Endothelial cell of umbilical vein (primary cell): ENCODE measurements at regions not wholly inside any gene's neighbourhood (a gene's known extent, or its start where the extent isn't known, plus 50 kb on each side); places are given as distances from the start of the nearest gene placed in this dataset.

Experiments
- CTCF ChIP-seq, 2 donors: IDR thresholded peaks; 1 replicate in 1 of 2; 2 replicates in 1 of 2; pipeline ENCODE4 v1.5.1; 2011; ENCODE audit warnings: low read length in 2 of 2, mild to moderate bottlenecking in 2 of 2, moderate library complexity in 2 of 2, control low read depth in 1 of 2, inconsistent platforms in 1 of 2, low read depth in 1 of 2; ENCODE audit not compliant: insufficient read depth in 1 of 2; ENCODE audit errors: extremely low read depth in 1 of 2
- EZH2 ChIP-seq: IDR thresholded peaks from 2 replicates; pipeline ENCODE4 v1.6.1; 2012; ENCODE audit warnings: borderline replicate concordance, low read depth, mild to moderate bottlenecking, moderate library complexity, low read length, inconsistent platforms; ENCODE audit not compliant: severe bottlenecking
- FOS ChIP-seq: IDR thresholded peaks from 2 replicates; pipeline ENCODE4 v1.6.1; 2011; ENCODE audit warnings: mild to moderate bottlenecking, low read length, moderate library complexity, borderline replicate concordance; ENCODE audit not compliant: insufficient read depth
- MAX ChIP-seq: IDR thresholded peaks from 2 replicates; pipeline ENCODE4 v1.6.1; 2011; ENCODE audit not compliant: insufficient read depth, insufficient read length
- POLR2A ChIP-seq: IDR thresholded peaks from 2 replicates; pipeline ENCODE4 v1.6.1; 2012; ENCODE audit warnings: low read depth, mild to moderate bottlenecking, control low read depth, low read length
- POLR2AphosphoS5 ChIP-seq: IDR thresholded peaks from 2 replicates; pipeline ENCODE4 v1.6.1; 2012; ENCODE audit warnings: low read depth, mild to moderate bottlenecking, control low read depth, low read length, moderate library complexity; ENCODE audit not compliant: insufficient read depth

GRCh38 chr1:147826259-147826658, 65.9 kb upstream of the GJA5 start:
- TF ChIP-seq CTCF (IDR thresholded peaks at IDR 0.05; ENCODE audit: extremely low read depth in 1 of 2, insufficient read depth in 1 of 2, low read depth in 1 of 2, low read length in 2 of 2): no peak
- no peak for TF ChIP-seq POLR2A
- TF ChIP-seq POLR2AphosphoS5: no peak
- no peak for TF ChIP-seq MAX
- no peak for TF ChIP-seq FOS
- no peak for TF ChIP-seq EZH2
